CD14-positive monocyte (primary cell): ENCODE measurements at regions not wholly inside any gene's neighbourhood (a gene's known extent, or its start where the extent isn't known, plus 50 kb on each side); places are given as distances from the start of the nearest gene placed in this dataset.
"Not testable (repeated sequence)": the region's sequence is repeated elsewhere in the genome, so short reads cannot be mapped to it uniquely, and the experiment has no call there.

Experiments used
- DNase-seq, 3 donors: peaks; one replicate each; pipeline ENCODE4 v3.0.0-alpha.2; 2011 to 2022
- H2AFZ ChIP-seq: 2 replicates; pipeline ENCODE4 v1.6.0; 2012; ENCODE audit warnings: mild to moderate bottlenecking, low read depth, low read length, inconsistent platforms; ENCODE audit not compliant: insufficient read depth, poor library complexity, severe bottlenecking
- H3K27ac ChIP-seq, 2 donors: 1 replicate in 1 of 2; 2 replicates in 1 of 2; pipeline ENCODE4 v1.5.1; 2012 to 2013; ENCODE audit warnings: low read length in 2 of 2, control low read depth in 1 of 2, inconsistent platforms in 1 of 2, low read depth in 1 of 2, mild to moderate bottlenecking in 1 of 2
- H3K27me3 ChIP-seq, 2 donors: one replicate each; pipeline versions ENCODE4 v1.6.0 to v1.6.1; 2011 to 2013; ENCODE audit warnings: low read length in 2 of 2; ENCODE audit not compliant: control insufficient read depth in 2 of 2, insufficient read depth in 2 of 2
- H3K36me3 ChIP-seq, 2 donors: replicated peaks in 1 of 2; 1 replicate in 1 of 2; 2 replicates in 1 of 2; pipeline versions ENCODE4 v1.5.1 to v1.6.1; 2012 to 2013; ENCODE audit warnings: low read length in 2 of 2, control low read depth in 1 of 2, inconsistent platforms in 1 of 2, mild to moderate bottlenecking in 1 of 2; ENCODE audit not compliant: insufficient read depth in 2 of 2, control insufficient read depth in 1 of 2
- H3K4me1 ChIP-seq, 2 donors: 1 replicate in 1 of 2; 2 replicates in 1 of 2; pipeline versions ENCODE4 v1.5.1 to v1.6.1; 2012 to 2013; ENCODE audit warnings: low read length in 2 of 2, control low read depth in 1 of 2, inconsistent platforms in 1 of 2, mild to moderate bottlenecking in 1 of 2, moderate library complexity in 1 of 2; ENCODE audit not compliant: insufficient read depth in 2 of 2, control insufficient read depth in 1 of 2
- H3K4me2 ChIP-seq: replicated peaks from 2 replicates; pipeline ENCODE3; 2012; ENCODE audit warnings: low read length, moderate library complexity, mild to moderate bottlenecking; ENCODE audit not compliant: poor library complexity, severe bottlenecking; ENCODE audit errors: extremely low read depth
- H3K4me3 ChIP-seq, 3 experiments: fragments of 200-600 bp in 1 of 3; sonication (generic) in 1 of 3; replicated peaks in 1 of 3; 1 replicate in 2 of 3; 2 replicates in 1 of 3; pipeline ENCODE4 v1.5.1; 2011 to 2013; ENCODE audit warnings: low read length in 3 of 3, mild to moderate bottlenecking in 3 of 3, control low read depth in 2 of 3, low read depth in 2 of 3, inconsistent platforms in 1 of 3, moderate library complexity in 1 of 3
- H3K79me2 ChIP-seq: 2 replicates; pipeline ENCODE4 v1.6.0; 2012; ENCODE audit warnings: mild to moderate bottlenecking, control low read depth, inconsistent platforms, low read length, moderate library complexity; ENCODE audit not compliant: insufficient read depth
- H3K9ac ChIP-seq: 2 replicates; pipeline ENCODE4 v1.6.0; 2017; ENCODE audit warnings: low read length, mild to moderate bottlenecking; ENCODE audit not compliant: insufficient read depth, poor library complexity, severe bottlenecking
- H3K9me3 ChIP-seq, 2 donors: replicated peaks in 1 of 2; 1 replicate in 1 of 2; 2 replicates in 1 of 2; pipeline versions ENCODE4 v1.5.1 to v1.6.1; 2012 to 2013; ENCODE audit warnings: low read length in 2 of 2, control low read depth in 1 of 2; ENCODE audit not compliant: control insufficient read depth in 1 of 2, insufficient read depth in 1 of 2
- H4K20me1 ChIP-seq: 2 replicates; pipeline ENCODE4 v1.6.0; 2012; ENCODE audit warnings: mild to moderate bottlenecking, low read length, control low read depth, moderate library complexity; ENCODE audit not compliant: insufficient read depth
- H3K27ac Mint-ChIP-seq, 7 donors: one replicate each; pipeline ENCODE4 v1.8.0; 2020; ENCODE audit warnings: mild to moderate bottlenecking in 7 of 7, mixed read lengths in 7 of 7, moderate library complexity in 6 of 7, inconsistent platforms in 2 of 7
- H3K27me3 Mint-ChIP-seq, 3 donors: one replicate each; pipeline ENCODE4 v1.8.0; 2021 to 2022; ENCODE audit warnings: low read depth in 3 of 3, mild to moderate bottlenecking in 3 of 3, mixed read lengths in 3 of 3, moderate library complexity in 3 of 3, inconsistent platforms in 1 of 3
- H3K36me3 Mint-ChIP-seq, 2 donors: one replicate each; pipeline ENCODE4 v1.8.0; 2020; ENCODE audit warnings: mixed read lengths in 2 of 2, inconsistent platforms in 1 of 2, mild to moderate bottlenecking in 1 of 2
- H3K4me1 Mint-ChIP-seq: one replicate; pipeline ENCODE4 v1.8.0; 2020; ENCODE audit warnings: mild to moderate bottlenecking, mixed read lengths
- H3K4me3 Mint-ChIP-seq, 2 donors: one replicate each; pipeline ENCODE4 v1.8.0; 2020; ENCODE audit warnings: mild to moderate bottlenecking in 2 of 2, mixed read lengths in 2 of 2, moderate library complexity in 1 of 2
- H3K9me3 Mint-ChIP-seq, 7 donors: one replicate each; pipeline ENCODE4 v1.8.0; 2020 to 2022; ENCODE audit warnings: mixed read lengths in 7 of 7, mild to moderate bottlenecking in 6 of 7, moderate library complexity in 6 of 7, inconsistent platforms in 2 of 7
- CTCF ChIP-seq: fragments of 200-600 bp; IDR thresholded peaks from one replicate; pipeline ENCODE4 v1.8.0; 2022; ENCODE audit warnings: antibody characterized with exemption, mild to moderate bottlenecking
- WGBS: methylation state at CpG from one replicate; pipeline ENCODE4 v1.1.5; 2013; ENCODE audit warnings: missing lambda C conversion rate; ENCODE audit not compliant: insufficient coverage; 5-methylcytosine and 5-hydroxymethylcytosine counted together
- intact Hi-C, 2 donors: fragments of 100-400 bp; cut with micrococcal nuclease; formaldehyde crosslinking; loops; one replicate each; pipeline versions ENCODE4 v1.15.0 to v1.15.1; 2023

DNA sequence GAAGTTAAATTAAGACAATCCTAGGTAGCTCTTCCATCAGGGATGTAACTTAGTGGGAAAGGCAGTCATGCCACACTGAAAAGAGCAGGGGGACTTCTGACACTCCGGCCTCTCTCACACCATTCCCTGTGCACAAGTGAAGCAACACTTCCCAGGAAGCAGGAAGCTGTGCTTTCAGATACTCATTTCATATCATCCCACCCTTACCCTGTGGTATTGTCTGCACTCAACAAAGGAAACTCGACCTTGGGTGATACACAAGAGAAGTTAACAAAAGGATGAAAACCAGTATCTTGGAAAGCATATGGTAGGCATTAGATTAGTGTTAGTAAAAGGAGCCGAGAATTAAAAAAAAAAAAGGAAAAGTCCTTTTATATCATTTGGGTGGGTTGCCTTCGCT is 61.3 kb upstream of the MDM1 start:
- no peaks in the 10 kb centered on the region for H3K27me3 ChIP-seq
- H3K79me2 ChIP-seq, result no peaks in the 10 kb centered on the region
- Mint-ChIP-seq H3K4me3 (no peak overlapping the region), H3K9me3 (peaks cover 7 to 10% (median 10%) of the 10 kb centered on the region in 7 donors), H3K4me1 (peaks cover 24% of the 10 kb centered on the region), H3K36me3 (peaks cover 4% of the 10 kb centered on the region in 2 donors), H3K27me3 (peaks cover 0 to 2% (median 0%) of the 10 kb centered on the region in 3 donors), H3K27ac (no peak overlapping the region)
- no peak overlapping the region for H2AFZ ChIP-seq
- intact Hi-C loops, result no loop called here
- H3K4me2 ChIP-seq, result no peak overlapping the region
- TF ChIP-seq CTCF, result no peak
- H4K20me1 ChIP-seq, result no peaks in the 10 kb centered on the region
- 100% methylated on average over 1 of the region's 4 CpGs for WGBS
- peaks cover 7% of the 10 kb centered on the region in 2 donors for H3K9me3 ChIP-seq
- no peak for DNase-seq
- no peaks in the 10 kb centered on the region for H3K36me3 ChIP-seq
- peaks cover 4 to 11% of the 10 kb centered on the region in 2 donors for H3K4me1 ChIP-seq
- H3K27ac ChIP-seq, result no peak overlapping the region
- H3K9ac ChIP-seq, result no peak overlapping the region
- H3K4me3 ChIP-seq, result no peak overlapping the region

GRCh38 chr12:68397566-68398158 is 65.5 kb upstream of the MDM1 start:
- no peaks in the 10 kb centered on the region for H3K36me3 ChIP-seq
- peaks cover 0 to 4% of the 10 kb centered on the region in 2 donors for H3K4me1 ChIP-seq
- WGBS, result 100% methylated on average over 2 of the region's 4 CpGs
- no peak overlapping the region for H3K4me3 Mint-ChIP-seq
- intact Hi-C loops, result no loop called here
- DNase-seq, result no peak
- H3K27me3 Mint-ChIP-seq, result peaks cover 0 to 3% (median 0%) of the 10 kb centered on the region in 3 donors
- H3K4me1 Mint-ChIP-seq, result peaks cover 10% of the 10 kb centered on the region
- H3K79me2 ChIP-seq, result no peaks in the 10 kb centered on the region
- H3K9ac ChIP-seq, result no peak overlapping the region
- H3K36me3 Mint-ChIP-seq, result no peaks in the 10 kb centered on the region
- H2AFZ ChIP-seq, result no peak overlapping the region
- H3K27me3 ChIP-seq, result no peaks in the 10 kb centered on the region
- H3K27ac ChIP-seq, result no peak overlapping the region
- H3K9me3 Mint-ChIP-seq, result peaks cover 0 to under 1% (median 0%) of the 10 kb centered on the region in 7 donors
- H3K4me3 ChIP-seq, result no peak overlapping the region
- TF ChIP-seq CTCF, result no peak
- no peaks in the 10 kb centered on the region for H4K20me1 ChIP-seq
- no peak overlapping the region for H3K27ac Mint-ChIP-seq
- H3K9me3 ChIP-seq, result no peaks in the 10 kb centered on the region
- H3K4me2 ChIP-seq, result no peak overlapping the region

DNA sequence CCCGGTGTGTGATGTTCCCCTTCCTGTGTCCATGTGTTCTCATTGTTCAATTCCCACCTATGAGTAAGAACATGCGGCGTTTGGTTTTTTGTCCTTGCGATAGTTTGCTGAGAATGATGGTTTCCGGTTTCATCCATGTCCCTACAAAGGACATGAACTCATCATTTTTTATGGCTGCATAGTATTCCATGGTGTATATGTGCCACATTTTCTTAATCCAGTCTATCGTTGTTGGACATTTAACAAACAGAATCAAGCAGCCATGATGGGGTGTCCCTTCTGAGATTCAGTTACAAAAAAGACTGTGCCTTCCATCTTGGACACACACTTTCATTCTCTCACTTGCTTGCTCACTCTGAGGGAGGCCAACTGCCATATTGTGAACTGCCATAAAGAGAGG is 66.5 kb upstream of the MDM1 start:
- H3K27me3 ChIP-seq, H3K79me2 ChIP-seq, H3K9ac ChIP-seq, H3K9me3 ChIP-seq, H3K9me3 Mint-ChIP-seq, H3K36me3 ChIP-seq, H3K27ac ChIP-seq, H4K20me1 ChIP-seq, H3K4me3 ChIP-seq, H2AFZ ChIP-seq, H3K4me2 ChIP-seq, H3K4me1 ChIP-seq, H3K27me3 Mint-ChIP-seq, intact Hi-C loops, H3K27ac Mint-ChIP-seq, H3K36me3 Mint-ChIP-seq, H3K4me3 Mint-ChIP-seq, DNase-seq: not testable (repeated sequence)
- WGBS, result no CpG with 5 or more reads among the region's 6 CpGs
- H3K4me1 Mint-ChIP-seq, result peaks cover 11% of the 10 kb centered on the region
